Activated CD4-positive, alpha-beta T cell treated with anti-CD3 and anti-CD28 coated beads, Interleukin-2, amount 50 U/mL, for 16 hours (primary cell): ENCODE measurements at regions not wholly inside any gene's neighbourhood (a gene's known extent, or its start where the extent isn't known, plus 50 kb on each side); places are given as distances from the start of the nearest gene placed in this dataset.

Experiments
- DNase-seq: peaks from one replicate; pipeline ENCODE4 v3.0.0-alpha.2; 2020

DNA sequence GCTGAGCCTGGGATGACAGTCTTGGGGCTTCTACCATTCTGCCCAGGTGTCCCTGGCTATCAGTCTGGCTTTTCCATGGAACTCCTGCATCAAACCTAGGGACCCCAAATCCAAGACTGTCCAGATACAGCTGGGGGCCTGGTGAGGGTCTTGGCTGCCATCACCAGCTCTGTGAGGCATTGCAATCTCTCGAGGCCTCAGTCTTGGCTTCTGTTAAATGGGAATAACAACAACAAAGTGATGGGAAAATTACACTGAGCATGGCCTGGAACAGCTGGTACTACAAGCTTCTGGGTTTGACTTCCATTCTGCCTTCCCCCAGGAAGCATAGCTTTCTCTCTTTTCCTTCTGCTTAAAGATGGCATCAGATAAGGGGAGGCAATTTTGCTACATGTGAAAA lies 50.0 kb upstream of the LCTL start:
- no peak for DNase-seq

- DNase-seq: no peak
Observed at GRCh38 chr15:66617137-66618090, 51.6 kb upstream of the LCTL start.

DNA sequence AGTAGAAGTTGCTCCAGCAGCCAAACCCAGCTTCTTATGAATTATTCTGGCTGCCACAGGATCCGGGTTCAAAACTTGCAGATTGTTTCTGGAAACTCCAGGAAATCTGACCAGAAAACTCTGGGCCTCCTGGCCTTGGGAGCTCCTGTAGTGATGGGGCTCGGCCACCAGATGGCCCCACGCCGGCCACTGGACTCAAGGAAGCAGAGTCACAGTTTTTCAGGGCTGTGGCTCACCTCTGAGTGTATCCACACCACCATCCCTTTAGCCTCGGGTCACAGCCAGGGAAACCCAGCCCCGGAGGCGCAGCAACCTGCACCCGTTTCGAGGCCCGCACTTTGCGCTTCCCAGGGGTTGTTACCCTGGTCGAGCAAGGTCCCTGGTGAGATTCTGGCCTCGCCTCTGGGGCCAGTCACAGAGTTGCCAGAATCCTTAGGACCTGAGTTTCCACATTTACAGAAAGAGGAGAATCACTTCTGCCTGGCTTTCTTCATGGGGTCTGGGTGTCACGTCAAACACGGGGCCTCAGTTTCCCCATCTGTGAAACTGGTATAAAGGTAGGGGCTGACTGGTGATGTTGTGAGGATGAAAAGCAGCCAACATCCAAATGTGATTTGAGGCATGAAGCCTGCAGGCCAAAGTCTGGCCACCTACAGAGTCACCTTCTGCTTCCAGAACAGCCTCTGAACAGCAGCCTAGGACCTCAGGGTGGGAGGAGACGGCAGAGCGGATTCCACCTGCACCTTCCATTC lies 53.5 kb upstream of the LCTL start:
- DNase-seq: peak; percentile 53

DNA sequence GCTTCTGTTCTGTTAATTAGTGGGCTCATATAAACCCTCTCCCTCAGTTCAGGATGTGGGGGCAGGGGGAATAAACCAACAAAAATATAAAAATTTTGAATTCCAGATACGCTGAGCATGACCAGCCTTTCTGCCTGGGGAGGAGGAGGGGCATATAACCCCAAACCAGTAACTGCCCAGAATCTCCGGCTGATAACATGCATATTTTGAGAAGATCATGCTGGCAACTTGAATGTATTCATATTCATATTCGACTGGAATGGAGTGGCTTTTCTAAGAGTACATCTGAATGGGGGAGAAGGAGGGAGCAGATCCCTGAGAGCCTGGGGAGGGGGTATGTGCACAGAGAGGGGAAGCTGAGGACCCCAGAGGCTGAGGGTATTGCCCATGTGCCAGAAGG lies 54.5 kb upstream of the LCTL start:
- no peak for DNase-seq

GRCh38 chr15:66620744-66621344 lies 55.0 kb upstream of the LCTL start:
- no peak for DNase-seq

DNA sequence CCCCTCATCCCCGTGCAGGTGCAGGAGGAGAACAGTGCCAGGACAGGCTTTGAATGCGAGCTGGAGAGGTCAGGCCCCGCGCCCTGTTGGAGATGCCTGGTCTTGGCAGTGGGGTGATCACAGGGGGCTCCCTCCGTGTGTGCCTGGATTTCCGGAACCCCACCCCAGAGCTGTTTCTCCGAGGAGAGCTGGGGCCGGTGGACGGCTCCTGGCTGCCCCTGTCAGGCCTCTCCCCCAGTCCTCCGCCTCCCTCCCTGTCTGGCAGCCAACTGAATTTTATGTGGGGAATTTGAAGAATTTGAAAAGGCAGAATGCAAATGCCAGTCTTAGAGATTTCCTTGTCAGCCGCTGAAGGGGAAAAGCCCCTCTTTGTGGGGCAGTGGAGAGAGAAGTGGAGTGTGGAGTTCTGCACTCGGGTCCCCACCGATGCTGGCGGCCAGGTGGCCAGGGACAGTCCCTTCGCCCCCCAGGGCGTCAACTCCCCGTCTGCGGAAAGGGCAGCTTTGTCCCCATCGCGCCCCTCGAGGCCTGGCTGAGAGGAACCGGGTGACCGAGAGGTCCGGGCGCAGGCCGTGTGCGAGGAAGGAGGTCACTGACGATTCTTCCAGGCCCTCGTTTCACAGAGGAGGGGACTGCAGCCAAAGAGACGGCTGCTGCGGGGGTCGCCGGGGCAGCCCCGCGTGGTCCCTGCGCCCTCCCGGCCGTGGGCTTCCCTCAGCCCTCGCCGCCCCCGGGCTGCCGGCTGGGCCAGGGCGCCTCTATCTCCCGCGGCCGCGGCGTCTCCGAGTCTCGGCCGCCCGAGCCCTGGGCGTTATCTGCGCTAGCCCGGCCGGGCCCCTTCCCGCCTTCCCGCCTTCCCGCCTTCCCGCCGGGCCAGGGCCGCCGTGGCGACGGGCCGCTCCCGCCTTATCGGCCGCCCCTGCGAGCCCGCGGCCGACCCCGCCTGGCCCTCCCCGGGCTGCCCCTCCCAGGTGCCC lies 56.0 kb upstream of the LCTL start:
- no peak for DNase-seq

- no peak for DNase-seq
Observed at GRCh38 chr15:66622591-66623022, 56.8 kb upstream of the LCTL start.

DNA sequence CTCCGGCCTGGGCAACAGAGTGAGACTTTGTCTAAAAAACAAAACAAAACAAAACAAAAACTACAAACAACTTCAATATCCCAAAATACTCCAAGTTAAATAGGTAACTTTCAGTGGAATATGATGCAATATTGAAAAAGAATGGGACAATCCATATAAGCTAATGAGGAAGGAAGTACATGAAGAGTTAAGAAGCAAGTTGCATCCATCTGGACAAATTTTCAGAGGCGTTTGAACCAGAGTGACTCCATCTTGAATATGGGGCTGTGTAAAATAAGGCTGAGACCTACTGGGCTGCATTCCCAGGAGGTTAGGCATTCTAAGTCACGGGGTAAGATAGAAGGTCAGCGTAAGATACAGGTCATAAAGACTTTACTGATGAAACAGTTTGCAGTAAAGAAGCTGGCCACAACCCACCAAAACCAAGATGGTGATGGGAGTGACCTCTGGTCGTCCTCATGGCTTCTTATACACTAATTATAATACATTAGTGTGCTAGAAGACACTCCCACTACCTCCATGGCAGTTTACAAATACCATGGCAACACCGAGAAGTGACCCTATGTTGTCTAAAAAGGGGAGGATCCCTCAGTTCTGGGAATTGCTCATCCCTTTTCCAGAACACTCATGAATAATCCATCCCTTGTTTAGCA lies 58.1 kb upstream of the LCTL start:
- no peak for DNase-seq

- no peak for DNase-seq
Observed at GRCh38 chr15:66625531-66625930, 59.7 kb upstream of the LCTL start.

DNA sequence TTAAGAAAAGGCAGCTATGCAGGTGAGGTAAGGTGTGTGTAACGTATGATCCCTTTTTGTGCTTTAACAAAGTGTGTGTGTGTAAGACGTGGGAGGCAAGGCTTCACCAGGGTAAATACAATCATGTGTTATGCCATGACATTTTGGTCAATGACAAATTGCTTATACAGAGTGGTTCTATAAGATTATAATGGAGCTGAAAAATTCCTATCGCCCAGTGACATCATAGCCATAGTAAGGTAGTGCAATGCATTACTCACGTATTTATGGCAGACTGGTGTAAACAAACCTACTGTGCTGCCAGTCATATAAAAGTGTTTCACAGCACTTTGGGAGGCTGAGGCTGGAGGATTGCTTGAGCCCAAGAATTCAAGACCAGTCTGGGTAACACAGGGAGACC lies 60.2 kb upstream of the LCTL start:
- no peak for DNase-seq

GRCh38 chr15:66628976-66629723 lies 63.4 kb upstream of the LCTL start:
- no peak for DNase-seq

GRCh38 chr15:66629817-66630576 lies 64.2 kb upstream of the LCTL start:
- no peak for DNase-seq

DNA sequence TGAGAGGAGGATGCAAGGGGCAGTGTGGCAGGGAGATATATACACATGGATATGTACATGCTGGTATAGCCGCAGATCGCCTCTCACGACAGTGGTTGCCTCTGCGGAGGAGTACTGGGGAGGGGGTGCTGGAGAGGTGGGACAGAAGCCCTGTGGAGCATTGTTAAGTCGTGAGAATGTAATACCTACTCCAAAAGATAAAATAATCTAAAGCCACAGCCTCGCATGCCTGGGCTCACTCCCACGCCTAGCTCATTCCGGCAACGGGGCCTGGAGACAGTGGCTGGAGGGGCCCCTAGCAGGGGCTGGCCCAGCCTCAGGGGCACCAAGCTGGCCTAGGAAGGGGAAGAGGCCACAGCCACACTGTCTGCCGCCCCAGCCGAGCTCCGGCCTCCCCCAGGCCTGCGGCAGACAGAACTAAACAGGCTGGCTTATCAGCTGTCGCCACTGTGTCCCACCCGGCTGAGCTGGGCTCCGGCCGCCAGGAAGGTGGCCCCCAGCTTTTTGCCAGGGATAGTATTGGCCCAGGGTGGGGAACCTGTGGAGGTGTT lies 65.1 kb upstream of the LCTL start:
- DNase-seq: no peak

DNA sequence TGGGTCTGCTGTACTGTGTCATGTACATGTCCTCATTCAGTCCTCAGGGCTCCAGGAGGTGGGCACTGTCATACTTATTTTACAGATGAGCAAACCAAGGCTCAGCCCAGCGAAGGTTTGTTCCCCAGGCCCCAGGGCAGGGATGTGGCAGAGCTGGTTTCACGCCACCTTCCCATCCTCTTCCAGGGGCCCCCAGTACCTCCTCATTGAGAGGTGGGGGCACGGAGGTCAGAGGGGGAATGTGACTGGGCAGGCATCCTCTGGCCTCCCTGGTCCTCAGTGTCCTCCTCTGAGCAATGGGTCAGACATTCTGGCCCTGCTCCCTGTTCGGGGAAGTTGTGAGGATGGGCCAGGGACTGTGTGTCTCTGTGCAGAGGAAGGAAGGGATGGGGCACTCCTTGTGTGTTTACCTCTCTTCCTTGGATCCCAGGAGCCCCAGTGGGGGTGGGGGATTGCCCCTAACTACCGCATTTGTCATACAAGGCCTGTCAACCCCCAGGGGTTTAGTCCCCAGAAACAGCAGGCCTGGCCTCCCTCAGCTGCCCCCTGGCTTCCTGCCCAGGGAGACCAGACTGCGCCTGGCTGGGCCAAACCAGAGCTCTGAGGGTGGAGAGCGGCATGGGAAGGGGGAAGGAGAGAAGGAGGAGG lies 65.9 kb upstream of the LCTL start:
- no peak for DNase-seq

GRCh38 chr15:66633041-66633937 lies 67.5 kb upstream of the LCTL start:
- no peak for DNase-seq

DNA sequence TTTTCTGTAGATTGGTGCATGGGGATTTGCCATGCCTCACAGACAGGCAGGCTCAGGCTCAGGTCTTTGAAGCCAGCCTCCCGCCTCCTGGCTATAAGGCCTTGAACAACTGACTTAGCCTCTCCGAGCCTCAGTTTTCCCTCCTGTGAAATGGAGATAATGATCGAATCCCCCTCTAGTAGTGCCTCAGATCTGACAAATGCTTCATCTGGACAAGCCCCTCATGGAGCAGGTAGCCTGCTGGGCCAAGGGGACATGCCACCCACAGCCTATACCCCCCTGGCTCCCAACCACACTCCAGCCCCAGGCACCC lies 68.1 kb upstream of the LCTL start:
- DNase-seq: no peak

DNA sequence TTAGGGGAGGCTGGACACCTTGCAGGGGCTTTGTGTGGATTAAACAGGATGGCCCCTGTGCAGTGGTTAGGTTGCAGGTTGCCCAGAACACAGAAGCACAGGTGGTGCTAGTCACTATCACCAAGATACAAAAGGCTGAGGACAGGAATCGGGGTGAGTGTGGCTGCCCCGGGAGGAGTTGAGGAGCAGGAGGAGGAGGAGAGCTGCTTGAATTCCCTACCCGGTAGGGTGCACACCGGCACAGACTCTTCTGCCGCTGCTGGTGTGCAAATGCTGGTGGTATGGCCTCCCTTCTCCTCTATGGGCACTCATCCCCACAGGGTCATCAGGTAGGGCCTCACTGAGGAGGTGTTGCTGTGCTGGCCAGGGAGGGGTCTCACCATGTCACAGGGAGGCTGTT lies 67.5 kb upstream of the SMAD6 start:
- no peak for DNase-seq

- no peak for DNase-seq
Observed at GRCh38 chr15:66635006-66635405, 67.0 kb upstream of the SMAD6 start.

- DNase-seq: no peak
Observed at GRCh38 chr15:66635817-66636216, 66.2 kb upstream of the SMAD6 start.
